ENCODE measurements at regions not wholly inside any gene's neighbourhood (a gene's known extent, or its start where the extent isn't known, plus 50 kb on each side); places are given as distances from the start of the nearest gene placed in this dataset.

GRCh38 chr4:166198041-166198440 is 325.0 kb downstream of the TLL1 start:
- TF ChIP-seq, protein P1, sequence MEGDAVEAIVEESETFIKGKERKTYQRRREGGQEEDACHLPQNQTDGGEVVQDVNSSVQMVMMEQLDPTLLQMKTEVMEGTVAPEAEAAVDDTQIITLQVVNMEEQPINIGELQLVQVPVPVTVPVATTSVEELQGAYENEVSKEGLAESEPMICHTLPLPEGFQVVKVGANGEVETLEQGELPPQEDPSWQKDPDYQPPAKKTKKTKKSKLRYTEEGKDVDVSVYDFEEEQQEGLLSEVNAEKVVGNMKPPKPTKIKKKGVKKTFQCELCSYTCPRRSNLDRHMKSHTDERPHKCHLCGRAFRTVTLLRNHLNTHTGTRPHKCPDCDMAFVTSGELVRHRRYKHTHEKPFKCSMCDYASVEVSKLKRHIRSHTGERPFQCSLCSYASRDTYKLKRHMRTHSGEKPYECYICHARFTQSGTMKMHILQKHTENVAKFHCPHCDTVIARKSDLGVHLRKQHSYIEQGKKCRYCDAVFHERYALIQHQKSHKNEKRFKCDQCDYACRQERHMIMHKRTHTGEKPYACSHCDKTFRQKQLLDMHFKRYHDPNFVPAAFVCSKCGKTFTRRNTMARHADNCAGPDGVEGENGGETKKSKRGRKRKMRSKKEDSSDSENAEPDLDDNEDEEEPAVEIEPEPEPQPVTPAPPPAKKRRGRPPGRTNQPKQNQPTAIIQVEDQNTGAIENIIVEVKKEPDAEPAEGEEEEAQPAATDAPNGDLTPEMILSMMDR (IDR thresholded peaks at IDR 0.05; ENCODE audit: low read depth, low read length, missing input control) = no peak
- no peak for TF ChIP-seq RAD21 (IDR thresholded peaks at IDR 0.05)
- no peak for TF ChIP-seq SP1 (IDR thresholded peaks at IDR 0.05)

Measured in liver (tissue), 3 donors.